Putamen (tissue), 1 donor: ENCODE measurements at regions not wholly inside any gene's neighbourhood (a gene's known extent, or its start where the extent isn't known, plus 50 kb on each side); places are given as distances from the start of the nearest gene placed in this dataset.
A peak's percentile ranks its signal among the peaks of the same experiment; 100 is the strongest.

Experiments
- DNase-seq: peaks from one replicate; pipeline ENCODE4 v3.0.0-alpha.2; 2016; ENCODE audit warnings: low spot score

GRCh38 chr4:167290678-167291077 is 56.4 kb upstream of the SPOCK3 start:
- peak; percentile 58 for DNase-seq

- DNase-seq, result no peak
Observed at GRCh38 chr4:167308876-167309275, 74.6 kb upstream of the SPOCK3 start.

GRCh38 chr4:167321299-167321698 is 87.0 kb upstream of the SPOCK3 start:
- no peak for DNase-seq

- DNase-seq, result no peak
Observed at GRCh38 chr4:167339781-167340180, 105.5 kb upstream of the SPOCK3 start.

GRCh38 chr4:167359711-167360110 is 125.4 kb upstream of the SPOCK3 start:
- DNase-seq, result no peak

- no peak for DNase-seq
Observed at GRCh38 chr4:167379076-167379835, 145.0 kb upstream of the SPOCK3 start.

- no peak for DNase-seq
Observed at GRCh38 chr4:167380964-167381363, 146.7 kb upstream of the SPOCK3 start.

GRCh38 chr4:167383291-167383690 is 149.0 kb upstream of the SPOCK3 start:
- DNase-seq, result no peak

GRCh38 chr4:167397586-167397985 is 163.3 kb upstream of the SPOCK3 start:
- no peak for DNase-seq

GRCh38 chr4:167399201-167399600 is 164.9 kb upstream of the SPOCK3 start:
- DNase-seq, result no peak

GRCh38 chr4:167406181-167406580 is 171.9 kb upstream of the SPOCK3 start:
- no peak for DNase-seq

- no peak for DNase-seq
Observed at GRCh38 chr4:167415461-167415860, 181.2 kb upstream of the SPOCK3 start.

- no peak for DNase-seq
Observed at GRCh38 chr4:167419468-167420140, 185.3 kb upstream of the SPOCK3 start.

GRCh38 chr4:167421201-167421600 is 186.9 kb upstream of the SPOCK3 start:
- DNase-seq, result no peak

- DNase-seq, result no peak
Observed at GRCh38 chr4:167424341-167425256, 190.3 kb upstream of the SPOCK3 start.

- no peak for DNase-seq
Observed at GRCh38 chr4:167428156-167428555, 193.9 kb upstream of the SPOCK3 start.

GRCh38 chr4:167431371-167431770 is 197.1 kb upstream of the SPOCK3 start:
- no peak for DNase-seq

GRCh38 chr4:167435786-167436185 is 201.5 kb upstream of the SPOCK3 start:
- no peak for DNase-seq

GRCh38 chr4:167443841-167444240 is 209.5 kb upstream of the SPOCK3 start:
- DNase-seq, result no peak

- DNase-seq, result no peak
Observed at GRCh38 chr4:167452922-167453430, 218.7 kb upstream of the SPOCK3 start.

- no peak for DNase-seq
Observed at GRCh38 chr4:167456619-167457018, 222.3 kb upstream of the SPOCK3 start.

- no peak for DNase-seq
Observed at GRCh38 chr4:167469436-167469835, 235.1 kb upstream of the SPOCK3 start.
